SK-N-SH treated with all-trans-retinoic acid at 6 μM for 48 hours (cell line): ENCODE measurements at regions not wholly inside any gene's neighbourhood (a gene's known extent, or its start where the extent isn't known, plus 50 kb on each side); places are given as distances from the start of the nearest gene placed in this dataset.

ENCODE experiments used
- ATAC-seq: fragments of 200-7000 bp; cut with Tn5 transposase; 3 replicates; pipeline ENCODE4 v1.9.1; 2020; ENCODE audit warnings: mild to moderate bottlenecking, moderate library complexity
- ARNTL ChIP-seq: fragments of 450-650 bp; formaldehyde crosslinking; IDR thresholded peaks from 2 replicates; pipeline ENCODE4 v1.5.0; 2020; ENCODE audit warnings: low read depth, mild to moderate bottlenecking, moderate library complexity, borderline replicate concordance
- BACH2 ChIP-seq: fragments of 250-450 bp; sonication (Bioruptor Pico); IDR thresholded peaks from 2 replicates; pipeline ENCODE4 v1.9.0; 2021; ENCODE audit warnings: mild to moderate bottlenecking, borderline replicate concordance
- CREB5 ChIP-seq: fragments of 250-450 bp; sonication (Bioruptor Pico); IDR thresholded peaks from 2 replicates; pipeline ENCODE4 v1.5.1; 2020; ENCODE audit warnings: low read depth, mild to moderate bottlenecking, moderate library complexity
- CSDC2 ChIP-seq: fragments of 250-450 bp; sonication (Bioruptor Pico); IDR thresholded peaks from 2 replicates; pipeline ENCODE4 v1.5.0; 2020; ENCODE audit warnings: mild to moderate bottlenecking, moderate library complexity
- CSRNP3 ChIP-seq: fragments of 250-450 bp; sonication (Bioruptor Pico); IDR thresholded peaks from 2 replicates; pipeline ENCODE4 v1.5.1; 2021; ENCODE audit warnings: mild to moderate bottlenecking, moderate library complexity
- GLIS3 ChIP-seq: fragments of 250-450 bp; sonication (Bioruptor Pico); IDR thresholded peaks from 2 replicates; pipeline ENCODE4 v1.5.0; 2020; ENCODE audit warnings: mild to moderate bottlenecking, moderate library complexity
- ISL1 ChIP-seq: fragments of 250-450 bp; sonication (Bioruptor Pico); IDR thresholded peaks from 2 replicates; pipeline ENCODE4 v2.1.2; 2022; ENCODE audit warnings: mild to moderate bottlenecking, moderate library complexity
- OSR1 ChIP-seq: fragments of 250-450 bp; sonication (Bioruptor Pico); IDR thresholded peaks from 2 replicates; pipeline ENCODE4 v1.8.0; 2022; ENCODE audit warnings: moderate library complexity, mild to moderate bottlenecking, inconsistent platforms
- POU6F1 ChIP-seq: fragments of 250-450 bp; sonication (Bioruptor Pico); IDR thresholded peaks from 2 replicates; pipeline ENCODE4 v1.8.0; 2021; ENCODE audit warnings: low read depth, mild to moderate bottlenecking, moderate library complexity, borderline replicate concordance
- PPARA ChIP-seq: fragments of 250-450 bp; sonication (Bioruptor Pico); IDR thresholded peaks from 2 replicates; pipeline ENCODE4 v1.5.0; 2020; ENCODE audit warnings: mild to moderate bottlenecking, borderline replicate concordance
- RARB ChIP-seq: fragments of 250-450 bp; sonication (Bioruptor Pico); IDR thresholded peaks from 2 replicates; pipeline ENCODE4 v1.8.0; 2021; ENCODE audit warnings: mild to moderate bottlenecking, moderate library complexity
- TOX ChIP-seq: fragments of 250-450 bp; sonication (Bioruptor Pico); IDR thresholded peaks from 2 replicates; pipeline ENCODE4 v1.8.0; 2021; ENCODE audit warnings: mild to moderate bottlenecking, moderate library complexity, borderline replicate concordance
- TSHZ2 ChIP-seq: fragments of 250-450 bp; sonication (Bioruptor Pico); IDR thresholded peaks from 2 replicates; pipeline ENCODE4 v1.5.0; 2020; ENCODE audit warnings: mild to moderate bottlenecking, moderate library complexity
- ZC3H10 ChIP-seq: fragments of 250-450 bp; sonication (Bioruptor Pico); IDR thresholded peaks from 2 replicates; pipeline ENCODE4 v1.5.1; 2021; ENCODE audit warnings: mild to moderate bottlenecking, moderate library complexity
- ZFP3 ChIP-seq: fragments of 250-450 bp; sonication (Bioruptor Pico); IDR thresholded peaks from 2 replicates; pipeline ENCODE4 v1.5.0; 2020; ENCODE audit warnings: mild to moderate bottlenecking, moderate library complexity
- ZFP30 ChIP-seq: fragments of 450-650 bp; formaldehyde crosslinking; IDR thresholded peaks from 2 replicates; pipeline ENCODE4 v1.5.0; 2022; ENCODE audit warnings: mild to moderate bottlenecking, moderate library complexity
- ZNF565 ChIP-seq: fragments of 450-650 bp; formaldehyde crosslinking; conservative IDR thresholded peaks from 2 replicates; pipeline ENCODE4 v1.5.0; 2020; ENCODE audit warnings: low read depth, mild to moderate bottlenecking, moderate library complexity
- ZNF70 ChIP-seq: fragments of 450-650 bp; formaldehyde crosslinking; IDR thresholded peaks from 2 replicates; pipeline ENCODE4 v1.5.0; 2020; ENCODE audit warnings: mild to moderate bottlenecking, moderate library complexity
- ZNF8 ChIP-seq: fragments of 450-650 bp; formaldehyde crosslinking; IDR thresholded peaks from 2 replicates; pipeline ENCODE4 v1.5.0; 2020; ENCODE audit warnings: mild to moderate bottlenecking, moderate library complexity
- TF ChIP-seq, protein P1 (sequence below): fragments of 250-450 bp; sonication (Bioruptor Pico); IDR thresholded peaks from 2 replicates; pipeline ENCODE4 v1.8.0; 2020; ENCODE audit warnings: mild to moderate bottlenecking, moderate library complexity, borderline replicate concordance

DNA sequence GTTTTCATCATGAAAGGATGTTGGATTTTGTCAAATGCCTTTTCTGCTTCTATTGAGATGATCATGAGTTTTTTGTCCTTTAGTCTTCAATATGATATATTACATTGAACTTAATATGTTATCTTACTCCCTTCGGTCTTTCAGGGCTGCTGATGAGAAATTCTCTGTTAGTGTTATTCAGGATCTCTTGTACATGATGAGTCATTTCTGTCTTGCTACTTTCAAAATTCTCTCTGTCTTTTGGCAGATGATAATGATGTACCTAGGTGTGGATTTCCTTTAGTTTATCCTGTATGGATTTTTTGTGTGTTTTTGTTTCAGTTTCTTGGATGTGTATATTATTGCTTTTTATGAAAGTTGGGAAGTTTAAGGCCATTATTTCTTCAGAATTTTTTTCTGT, 320.9 kb upstream of the NPSR1 start:
- TF ChIP-seq TSHZ2 (CRISPR knock-in tag) = no peak
- TF ChIP-seq GLIS3 (CRISPR knock-in tag) = no peak
- no peak for TF ChIP-seq POU6F1 (CRISPR knock-in tag)
- TF ChIP-seq ZNF8 (CRISPR knock-in tag) = no peak
- no peak for ATAC-seq

DNA sequence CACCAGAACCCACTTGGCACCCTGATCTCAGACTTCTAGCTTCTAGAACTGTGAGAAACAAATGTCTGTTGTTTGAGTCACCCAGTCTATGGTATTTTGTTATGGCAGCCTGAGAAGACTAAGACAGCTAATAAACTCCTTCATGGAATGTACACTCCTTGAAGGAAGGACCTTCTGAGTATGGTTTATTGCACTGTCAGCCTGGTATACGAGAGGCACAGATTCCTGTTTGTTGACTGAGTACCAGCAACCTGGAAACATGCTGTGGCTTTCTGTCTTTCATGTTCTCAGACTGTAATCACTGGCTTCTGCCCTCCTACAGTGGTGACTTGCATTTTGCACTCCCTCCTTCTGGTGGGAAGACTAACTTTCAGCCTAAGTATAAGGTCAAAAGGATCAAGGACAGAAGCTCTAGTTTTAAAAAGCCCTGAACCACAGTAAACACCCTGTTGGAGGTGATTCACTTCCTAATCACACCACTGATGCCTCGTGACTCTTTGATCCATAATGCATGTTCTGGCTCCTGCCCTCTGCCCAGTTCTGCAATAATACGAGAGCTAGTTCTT, 319.0 kb upstream of the NPSR1 start:
- TF ChIP-seq BACH2 (CRISPR knock-in tag) = no peak
- no peak for TF ChIP-seq CSRNP3 (CRISPR knock-in tag)
- TF ChIP-seq ZFP30 (CRISPR knock-in tag) = no peak
- TF ChIP-seq ZNF70 (CRISPR knock-in tag) = no peak
- TF ChIP-seq CSDC2 (CRISPR knock-in tag) = no peak
- TF ChIP-seq OSR1 (CRISPR knock-in tag) = no peak
- no peak for TF ChIP-seq PPARA (CRISPR knock-in tag)
- no peak for TF ChIP-seq RARB (CRISPR knock-in tag)
- TF ChIP-seq ZC3H10 (CRISPR knock-in tag) = no peak
- TF ChIP-seq, protein P1, sequence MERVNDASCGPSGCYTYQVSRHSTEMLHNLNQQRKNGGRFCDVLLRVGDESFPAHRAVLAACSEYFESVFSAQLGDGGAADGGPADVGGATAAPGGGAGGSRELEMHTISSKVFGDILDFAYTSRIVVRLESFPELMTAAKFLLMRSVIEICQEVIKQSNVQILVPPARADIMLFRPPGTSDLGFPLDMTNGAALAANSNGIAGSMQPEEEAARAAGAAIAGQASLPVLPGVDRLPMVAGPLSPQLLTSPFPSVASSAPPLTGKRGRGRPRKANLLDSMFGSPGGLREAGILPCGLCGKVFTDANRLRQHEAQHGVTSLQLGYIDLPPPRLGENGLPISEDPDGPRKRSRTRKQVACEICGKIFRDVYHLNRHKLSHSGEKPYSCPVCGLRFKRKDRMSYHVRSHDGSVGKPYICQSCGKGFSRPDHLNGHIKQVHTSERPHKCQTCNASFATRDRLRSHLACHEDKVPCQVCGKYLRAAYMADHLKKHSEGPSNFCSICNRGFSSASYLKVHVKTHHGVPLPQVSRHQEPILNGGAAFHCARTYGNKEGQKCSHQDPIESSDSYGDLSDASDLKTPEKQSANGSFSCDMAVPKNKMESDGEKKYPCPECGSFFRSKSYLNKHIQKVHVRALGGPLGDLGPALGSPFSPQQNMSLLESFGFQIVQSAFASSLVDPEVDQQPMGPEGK (CRISPR knock-in tag) = no peak
- no peak for TF ChIP-seq ZNF565 (CRISPR knock-in tag)
- no peak for TF ChIP-seq CREB5 (CRISPR knock-in tag)
- no peak for TF ChIP-seq TOX (CRISPR knock-in tag)
- no peak for ATAC-seq

DNA sequence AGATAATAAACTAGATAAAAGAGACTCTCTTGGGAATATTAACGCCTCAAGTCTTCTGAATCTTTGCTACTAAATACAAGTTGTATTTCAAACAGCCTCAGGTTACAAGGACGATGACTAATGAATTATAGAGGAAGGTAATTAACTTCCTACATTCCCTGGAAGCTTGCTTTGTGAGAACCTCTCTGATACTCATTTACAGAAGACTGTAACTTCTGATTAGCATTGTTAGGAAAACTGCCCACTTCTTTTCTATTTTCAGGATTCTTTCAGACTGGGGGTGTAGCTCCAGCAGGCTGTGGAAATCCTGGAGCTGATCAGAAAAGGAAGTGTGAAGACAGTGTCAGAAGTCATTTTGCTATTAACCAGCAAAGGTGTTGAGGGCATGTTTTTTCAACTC, 316.7 kb upstream of the NPSR1 start:
- peak; percentile 35 for ATAC-seq
- TF ChIP-seq GLIS3 (CRISPR knock-in tag) (no peak), ZFP3 (no peak), POU6F1 (CRISPR knock-in tag) (no peak), ZNF8 (CRISPR knock-in tag) (no peak), TSHZ2 (CRISPR knock-in tag) (no peak), CSDC2 (CRISPR knock-in tag) (no peak), TOX (CRISPR knock-in tag) (no peak), CREB5 (CRISPR knock-in tag) (no peak), ARNTL (CRISPR knock-in tag) (no peak), OSR1 (CRISPR knock-in tag) (no peak), ISL1 (CRISPR knock-in tag) (no peak), RARB (CRISPR knock-in tag) (no peak), ZC3H10 (CRISPR knock-in tag) (no peak), PPARA (CRISPR knock-in tag) (no peak)
